ENCODE measurements at regions not wholly inside any gene's neighbourhood (a gene's known extent, or its start where the extent isn't known, plus 50 kb on each side); places are given as distances from the start of the nearest gene placed in this dataset.

GRCh38 chr9:27752069-27752468, 178.8 kb upstream of the C9orf72 start:
- no peaks in the 10 kb centered on the region for H3K27me3 ChIP-seq (ENCODE audit: control insufficient read depth in 2 of 2, insufficient read depth in 2 of 2, low read length in 2 of 2)
- H3K9me3 ChIP-seq (replicated peaks; ENCODE audit: control insufficient read depth, insufficient read depth, low read length) = no peaks in the 10 kb centered on the region
- ChIA-PET POLR2A (no interaction called here), CTCF (no interaction called here)
- H3K4me1 ChIP-seq (ENCODE audit: control insufficient read depth, extremely low read depth, insufficient read depth, low read length) = no peaks in the 10 kb centered on the region
- no peaks in the 10 kb centered on the region for H3K79me2 ChIP-seq (ENCODE audit: control insufficient read depth, insufficient read depth, low read length)
- BruUV-seq (replicated peaks) = no TSS peak
- no peak for FAIRE-seq
- H3K9me1 ChIP-seq (replicated peaks; ENCODE audit: control insufficient read depth, extremely low read depth, insufficient read depth, low read length) = no peaks in the 10 kb centered on the region
- TF ChIP-seq MAX (IDR thresholded peaks at IDR 0.05; ENCODE audit: insufficient read depth, insufficient read length) (no peak), GATA2 (IDR thresholded peaks at IDR 0.05; ENCODE audit: insufficient read depth, insufficient read length, low read depth, low read length) (no peak), JUN (IDR thresholded peaks at IDR 0.05; ENCODE audit: borderline replicate concordance, insufficient read depth, insufficient read length, low read depth) (no peak), POLR2AphosphoS5 (IDR thresholded peaks at IDR 0.05; ENCODE audit: insufficient read depth, low read depth, low read length) (no peak), MYC (IDR thresholded peaks at IDR 0.05; ENCODE audit: low read depth, low read length) (no peak), EZH2 (IDR thresholded peaks at IDR 0.05; ENCODE audit: borderline replicate concordance, low read depth, low read length, severe bottlenecking) (no peak)
- TF ChIP-seq, protein P1, sequence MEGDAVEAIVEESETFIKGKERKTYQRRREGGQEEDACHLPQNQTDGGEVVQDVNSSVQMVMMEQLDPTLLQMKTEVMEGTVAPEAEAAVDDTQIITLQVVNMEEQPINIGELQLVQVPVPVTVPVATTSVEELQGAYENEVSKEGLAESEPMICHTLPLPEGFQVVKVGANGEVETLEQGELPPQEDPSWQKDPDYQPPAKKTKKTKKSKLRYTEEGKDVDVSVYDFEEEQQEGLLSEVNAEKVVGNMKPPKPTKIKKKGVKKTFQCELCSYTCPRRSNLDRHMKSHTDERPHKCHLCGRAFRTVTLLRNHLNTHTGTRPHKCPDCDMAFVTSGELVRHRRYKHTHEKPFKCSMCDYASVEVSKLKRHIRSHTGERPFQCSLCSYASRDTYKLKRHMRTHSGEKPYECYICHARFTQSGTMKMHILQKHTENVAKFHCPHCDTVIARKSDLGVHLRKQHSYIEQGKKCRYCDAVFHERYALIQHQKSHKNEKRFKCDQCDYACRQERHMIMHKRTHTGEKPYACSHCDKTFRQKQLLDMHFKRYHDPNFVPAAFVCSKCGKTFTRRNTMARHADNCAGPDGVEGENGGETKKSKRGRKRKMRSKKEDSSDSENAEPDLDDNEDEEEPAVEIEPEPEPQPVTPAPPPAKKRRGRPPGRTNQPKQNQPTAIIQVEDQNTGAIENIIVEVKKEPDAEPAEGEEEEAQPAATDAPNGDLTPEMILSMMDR (IDR thresholded peaks at IDR 0.05; ENCODE audit: extremely low read depth in 1 of 2, insufficient read depth in 1 of 2, low read depth in 1 of 2, low read length in 2 of 2) = no peak
- no peak overlapping the region for H2AFZ ChIP-seq (ENCODE audit: low read depth, low read length)
- H3K4me2 ChIP-seq (ENCODE audit: insufficient read depth, low read length) = no peak overlapping the region
- dilution Hi-C loops (cut with MboI; ENCODE audit: extremely low pct_ligation_motif_present, low sequenced_read_pairs) (no loop called here), intact Hi-C loops (cut with micrococcal nuclease) (no loop called here)
- no peaks in the 10 kb centered on the region for H4K20me1 ChIP-seq (replicated peaks; ENCODE audit: control insufficient read depth, extremely low read depth, insufficient read depth, low read length)
- no peaks in the 10 kb centered on the region for H3K36me3 ChIP-seq (ENCODE audit: control insufficient read depth in 2 of 2, extremely low read depth in 1 of 2, insufficient read depth in 2 of 2, low read length in 2 of 2)
- no peak overlapping the region for H3K4me3 ChIP-seq (replicated peaks in 1 of 3; ENCODE audit: insufficient read depth in 1 of 3, low read depth in 1 of 3, low read length in 3 of 3)
- H3K9ac ChIP-seq (replicated peaks; ENCODE audit: extremely low read depth, insufficient read depth, low read length) = no peak overlapping the region
- no peak overlapping the region for H3K27ac ChIP-seq (ENCODE audit: insufficient read depth, low read depth, low read length)
- no peak for DNase-seq (ENCODE audit: low read depth, low spot score)
